ENCODE measurements at regions not wholly inside any gene's neighbourhood (a gene's known extent, or its start where the extent isn't known, plus 50 kb on each side); places are given as distances from the start of the nearest gene placed in this dataset.
A peak's percentile ranks its signal among the peaks of the same experiment; 100 is the strongest.

DNA sequence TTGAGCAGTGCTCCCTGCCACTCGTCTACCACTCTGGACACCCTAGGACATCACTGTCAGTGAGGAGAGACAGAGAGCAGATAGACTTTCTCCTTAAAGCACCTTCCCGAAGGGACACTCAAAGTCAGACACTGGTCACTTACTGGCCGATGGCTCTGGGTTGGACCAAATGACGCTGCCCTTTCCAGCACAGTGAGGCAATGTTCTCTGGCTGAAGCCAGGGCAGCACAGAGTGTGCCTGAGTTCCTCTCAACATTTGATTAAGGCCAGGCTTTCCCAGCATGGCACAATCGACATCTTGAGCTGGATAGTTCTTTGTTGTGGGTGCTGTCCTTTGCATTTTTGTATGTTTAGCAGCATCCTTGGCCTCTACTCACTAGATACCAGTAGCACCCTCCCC, 206.2 kb downstream of the CSNK2A3 start:
- no peak for DNase-seq (ENCODE audit: low read depth)
- TF ChIP-seq, protein P1, sequence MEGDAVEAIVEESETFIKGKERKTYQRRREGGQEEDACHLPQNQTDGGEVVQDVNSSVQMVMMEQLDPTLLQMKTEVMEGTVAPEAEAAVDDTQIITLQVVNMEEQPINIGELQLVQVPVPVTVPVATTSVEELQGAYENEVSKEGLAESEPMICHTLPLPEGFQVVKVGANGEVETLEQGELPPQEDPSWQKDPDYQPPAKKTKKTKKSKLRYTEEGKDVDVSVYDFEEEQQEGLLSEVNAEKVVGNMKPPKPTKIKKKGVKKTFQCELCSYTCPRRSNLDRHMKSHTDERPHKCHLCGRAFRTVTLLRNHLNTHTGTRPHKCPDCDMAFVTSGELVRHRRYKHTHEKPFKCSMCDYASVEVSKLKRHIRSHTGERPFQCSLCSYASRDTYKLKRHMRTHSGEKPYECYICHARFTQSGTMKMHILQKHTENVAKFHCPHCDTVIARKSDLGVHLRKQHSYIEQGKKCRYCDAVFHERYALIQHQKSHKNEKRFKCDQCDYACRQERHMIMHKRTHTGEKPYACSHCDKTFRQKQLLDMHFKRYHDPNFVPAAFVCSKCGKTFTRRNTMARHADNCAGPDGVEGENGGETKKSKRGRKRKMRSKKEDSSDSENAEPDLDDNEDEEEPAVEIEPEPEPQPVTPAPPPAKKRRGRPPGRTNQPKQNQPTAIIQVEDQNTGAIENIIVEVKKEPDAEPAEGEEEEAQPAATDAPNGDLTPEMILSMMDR (IDR thresholded peaks at IDR 0.05; ENCODE audit: insufficient read depth, low read depth, low read length, missing control alignments) = no peak
- no peak overlapping the region for H3K4me3 ChIP-seq (ENCODE audit: low read length)

DNA sequence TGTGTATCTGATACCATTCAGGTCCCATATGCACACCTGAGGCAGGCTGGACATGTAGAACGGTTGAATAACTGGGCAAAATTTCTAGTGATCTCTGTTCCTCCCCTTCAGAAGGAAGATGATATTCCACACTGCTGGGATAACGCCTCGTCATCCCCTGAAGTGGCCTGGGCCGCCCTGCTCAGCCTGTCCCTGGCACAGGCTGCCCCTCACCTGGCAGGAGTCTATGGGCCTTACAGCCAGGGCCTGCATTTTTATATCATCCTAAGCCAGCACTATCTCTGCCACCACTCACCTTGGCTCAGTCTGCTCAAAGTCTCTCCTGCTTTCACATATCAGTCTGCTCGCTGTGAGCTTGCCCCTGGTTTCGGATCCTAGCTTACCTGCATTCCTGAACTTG, 209.2 kb downstream of the CSNK2A3 start:
- TF ChIP-seq, protein P1 (IDR thresholded peaks at IDR 0.05; ENCODE audit: insufficient read depth, low read depth, low read length, missing control alignments) = no peak
- H3K4me3 ChIP-seq (ENCODE audit: low read length) = no peak overlapping the region
- no peak for DNase-seq (ENCODE audit: low read depth)

DNA sequence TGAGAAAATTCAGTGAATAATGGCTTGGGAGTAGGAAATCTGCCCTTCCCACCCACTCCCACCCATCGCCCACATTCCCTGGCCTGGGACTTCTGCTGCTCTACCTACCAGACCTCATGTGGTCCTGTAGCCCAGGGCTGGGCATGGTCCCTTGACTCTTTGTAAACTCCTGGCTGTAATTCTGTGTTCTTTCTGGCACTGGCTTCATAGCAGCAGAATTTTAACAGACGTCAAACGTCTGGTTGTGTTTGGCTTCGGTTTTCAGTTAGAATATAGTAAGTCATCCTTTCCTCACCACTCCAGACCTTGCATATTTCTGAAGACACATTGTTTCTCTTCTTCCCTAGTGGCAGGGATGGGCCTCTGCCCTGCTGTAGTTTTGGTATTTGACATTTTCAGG, 210.6 kb downstream of the CSNK2A3 start:
- no peak for DNase-seq (ENCODE audit: low read depth)
- TF ChIP-seq, protein P1 (IDR thresholded peaks at IDR 0.05; ENCODE audit: insufficient read depth, low read depth, low read length, missing control alignments) = no peak
- no peak overlapping the region for H3K4me3 ChIP-seq (ENCODE audit: low read length)

DNA sequence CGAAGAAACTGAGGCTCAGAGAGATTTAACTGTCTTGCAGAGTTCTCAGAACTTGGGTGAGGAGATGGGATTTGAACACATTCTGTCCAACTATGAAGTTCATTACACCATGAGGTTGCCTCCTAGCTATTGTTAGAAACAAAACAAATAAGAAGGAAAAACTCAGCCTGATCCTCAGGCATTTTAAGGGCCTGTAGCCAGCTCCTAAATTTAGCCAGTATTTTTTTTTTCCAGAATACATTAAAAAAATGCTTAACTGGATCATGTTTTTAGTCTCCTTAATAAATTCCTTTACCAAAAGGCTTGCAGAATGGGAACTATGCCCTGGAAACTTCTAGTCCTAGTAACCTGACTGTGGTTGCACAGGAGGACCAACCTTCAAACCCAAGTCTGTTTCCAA, 212.0 kb downstream of the CSNK2A3 start:
- TF ChIP-seq, protein P1 (IDR thresholded peaks at IDR 0.05; ENCODE audit: insufficient read depth, low read depth, low read length, missing control alignments) = no peak
- no peak overlapping the region for H3K4me3 ChIP-seq (ENCODE audit: low read length)
- DNase-seq (ENCODE audit: low read depth) = no peak

DNA sequence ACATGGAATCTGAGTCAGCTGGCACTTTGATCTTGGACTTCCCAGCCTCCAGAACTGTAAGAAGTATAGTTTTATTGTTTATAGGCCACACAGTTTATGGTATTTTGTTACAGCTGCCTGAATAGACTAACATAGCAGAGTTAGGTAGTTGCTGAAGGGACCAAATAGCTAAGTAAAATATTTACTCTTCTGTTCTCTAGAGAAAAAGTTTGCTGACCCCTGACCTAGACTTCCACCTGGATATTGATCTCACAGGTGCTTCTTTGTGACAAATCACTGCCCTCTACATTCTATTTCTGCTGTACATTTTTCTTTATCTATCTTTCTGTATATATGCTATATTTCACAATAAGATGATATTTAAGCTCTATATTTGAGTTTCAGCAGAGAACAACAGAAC, 212.5 kb downstream of the CSNK2A3 start:
- no peak for DNase-seq (ENCODE audit: low read depth)
- TF ChIP-seq, protein P1 (IDR thresholded peaks at IDR 0.05; ENCODE audit: insufficient read depth, low read depth, low read length, missing control alignments) = no peak
- H3K4me3 ChIP-seq (ENCODE audit: low read length) = no peak overlapping the region

DNA sequence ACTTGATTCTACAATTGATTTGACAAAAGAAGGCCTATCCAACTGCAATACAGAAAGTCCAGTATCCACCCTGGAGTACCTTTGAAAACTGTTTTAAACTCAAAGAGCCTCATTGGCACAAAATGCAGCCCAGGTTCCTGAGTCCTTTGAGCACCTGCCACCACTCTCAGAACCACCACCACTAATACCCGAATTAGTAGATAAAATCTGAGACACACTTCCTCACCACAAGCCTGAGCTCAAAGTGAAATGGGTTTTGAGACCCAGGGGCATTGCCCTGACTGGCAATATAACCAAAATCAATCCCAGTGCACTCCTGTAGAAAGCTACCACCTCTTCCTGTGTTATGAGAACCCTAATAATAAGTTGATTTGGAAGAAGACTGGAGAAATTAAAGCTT, 215.7 kb downstream of the CSNK2A3 start:
- no peak overlapping the region for H3K4me3 ChIP-seq (ENCODE audit: low read length)
- DNase-seq (ENCODE audit: low read depth) = no peak
- TF ChIP-seq, protein P1 (IDR thresholded peaks at IDR 0.05; ENCODE audit: insufficient read depth, low read depth, low read length, missing control alignments) = no peak

DNA sequence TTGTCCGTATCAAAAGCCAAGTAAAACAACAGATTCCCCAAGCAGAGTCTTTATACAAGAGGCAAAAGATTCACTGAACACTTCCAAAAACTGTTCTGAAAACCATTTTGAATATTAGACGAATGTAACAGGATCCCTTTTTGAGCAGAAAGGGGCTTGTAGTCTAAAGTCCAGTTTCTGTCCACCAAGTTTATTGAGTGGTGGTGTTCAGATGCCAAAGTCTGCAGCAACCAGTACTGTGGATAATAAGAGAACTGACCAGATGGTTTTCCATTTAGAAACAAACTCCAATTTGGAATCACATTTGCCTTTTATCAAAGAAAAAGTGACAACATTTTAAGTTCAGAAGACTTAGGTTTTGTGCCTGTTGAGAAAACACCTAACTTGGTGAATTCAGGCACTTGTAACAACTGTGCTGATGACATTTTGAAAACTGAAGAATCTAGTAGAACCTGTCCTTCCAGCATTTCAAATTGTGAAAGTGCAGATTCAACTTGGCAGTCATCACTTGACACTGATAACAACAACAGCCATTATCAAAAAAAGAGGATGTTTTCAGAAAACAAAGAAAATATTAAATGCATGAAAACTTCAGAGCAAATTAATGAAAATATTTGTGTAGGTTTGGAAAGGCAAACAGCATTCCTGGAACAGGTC, 217.1 kb downstream of the CSNK2A3 start:
- H3K4me3 ChIP-seq (ENCODE audit: low read length) = no peak overlapping the region
- TF ChIP-seq, protein P1 (IDR thresholded peaks at IDR 0.05; ENCODE audit: insufficient read depth, low read depth, low read length, missing control alignments) = no peak
- peak; percentile 75 for DNase-seq (ENCODE audit: low read depth)
